Right lobe of liver (tissue), 6 donors: ENCODE measurements at regions not wholly inside any gene's neighbourhood (a gene's known extent, or its start where the extent isn't known, plus 50 kb on each side); places are given as distances from the start of the nearest gene placed in this dataset.
A peak's percentile ranks its signal among the peaks of the same experiment; 100 is the strongest.

Source experiments
- ATAC-seq, 4 donors: fragments of 200-7000 bp; cut with Tn5 transposase; one replicate each; pipeline ENCODE4 v1.9.1; 2020; ENCODE audit warnings: mild to moderate bottlenecking in 4 of 4, moderate library complexity in 4 of 4
- DNase-seq, 3 donors: peaks; one replicate each; pipeline ENCODE4 v3.0.0-alpha.2; 2020
- H3K27ac ChIP-seq, 3 donors: fragments of 200-600 bp; one replicate each; pipeline ENCODE4 v1.8.0; 2022
- H3K27me3 ChIP-seq, 2 donors: fragments of 200-600 bp; one replicate each; pipeline ENCODE4 v1.8.0; 2022
- H3K36me3 ChIP-seq, 4 donors: fragments of 200-600 bp; sonication (generic) in 1 of 4; one replicate each; pipeline versions ENCODE4 v1.5.1 to v1.8.0; 2017 to 2022; ENCODE audit warnings: control low read depth in 1 of 4
- H3K4me1 ChIP-seq, 4 donors: fragments of 200-600 bp; sonication (generic) in 1 of 4; one replicate each; pipeline versions ENCODE4 v1.5.1 to v1.8.0; 2017 to 2022; ENCODE audit warnings: control low read depth in 1 of 4
- H3K4me3 ChIP-seq, 3 donors: fragments of 200-600 bp; one replicate each; pipeline ENCODE4 v1.8.0; 2022
- H3K9me3 ChIP-seq, 4 donors: fragments of 200-600 bp; sonication (generic) in 1 of 4; one replicate each; pipeline versions ENCODE4 v1.5.1 to v1.8.0; 2017 to 2022; ENCODE audit warnings: control low read depth in 1 of 4
- POLR2A ChIP-seq: fragments of 450-650 bp; IDR thresholded peaks from one replicate; pipeline ENCODE4 v1.6.1; 2017; ENCODE audit warnings: antibody characterized with exemption, mild to moderate bottlenecking
- WGBS: methylation state at CpG from one replicate; pipeline ENCODE4 v1.1.6; 2018; ENCODE audit warnings: low coverage, low lambda C conversion rate; ENCODE audit not compliant: insufficient coverage; ENCODE audit errors: missing lambda C conversion rate; 5-methylcytosine and 5-hydroxymethylcytosine counted together
- intact Hi-C, 2 donors: fragments of 100-400 bp; cut with DNase I; formaldehyde crosslinking; loops; one replicate each; pipeline versions ENCODE4 v1.11.2 to v1.14.1; 2022
- TF ChIP-seq, protein P1 (sequence below), 4 donors: fragments of 200-600 bp in 3 of 4; fragments of 450-650 bp in 1 of 4; IDR thresholded peaks; one replicate each; pipeline versions ENCODE4 v1.5.1 to v1.8.0; 2016 to 2022; ENCODE audit warnings: antibody characterized with exemption in 4 of 4, mild to moderate bottlenecking in 2 of 4
- donor health status: DM: no; HTN: yes; CAD: no.
- donor health status: DM: no; HTN: no; CAD: no.
- donor health status: DM: no; HTN: no; CAD: no.
- donor health status: DM: no; HTN: yes; CAD: no.
- donor health status: DM: no; HTN: yes; CAD: no.

DNA sequence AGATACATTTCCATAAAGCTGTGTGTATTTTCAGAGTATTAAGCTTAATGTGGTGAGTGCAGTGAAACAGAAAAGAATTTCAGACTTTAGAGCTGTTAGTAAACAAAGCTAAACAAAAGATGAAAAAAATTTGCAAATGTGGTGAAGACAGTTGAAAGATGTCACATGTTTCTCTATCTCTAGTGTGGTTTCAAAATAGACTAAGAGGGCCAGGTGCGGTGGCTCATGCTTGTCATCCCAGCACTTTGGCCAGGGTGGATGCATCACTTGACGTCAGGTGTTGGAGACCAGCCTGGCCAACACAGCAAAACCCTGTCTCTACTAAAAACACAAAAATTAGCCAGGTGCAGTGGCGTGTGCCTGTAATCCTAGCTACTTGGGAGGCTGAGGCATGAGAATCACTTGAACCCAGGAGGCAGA, 466.0 kb upstream of the NR2F2 start:
- Histone ChIP-seq H3K4me1 (no peaks in the 10 kb centered on the region), H3K27me3 (no peaks in the 10 kb centered on the region), H3K9me3 (no peaks in the 10 kb centered on the region), H3K4me3 (no peak overlapping the region), H3K27ac (no peak overlapping the region), H3K36me3 (no peaks in the 10 kb centered on the region)
- 73% methylated on average over 3 of the region's 3 CpGs for WGBS
- TF ChIP-seq, protein P1, sequence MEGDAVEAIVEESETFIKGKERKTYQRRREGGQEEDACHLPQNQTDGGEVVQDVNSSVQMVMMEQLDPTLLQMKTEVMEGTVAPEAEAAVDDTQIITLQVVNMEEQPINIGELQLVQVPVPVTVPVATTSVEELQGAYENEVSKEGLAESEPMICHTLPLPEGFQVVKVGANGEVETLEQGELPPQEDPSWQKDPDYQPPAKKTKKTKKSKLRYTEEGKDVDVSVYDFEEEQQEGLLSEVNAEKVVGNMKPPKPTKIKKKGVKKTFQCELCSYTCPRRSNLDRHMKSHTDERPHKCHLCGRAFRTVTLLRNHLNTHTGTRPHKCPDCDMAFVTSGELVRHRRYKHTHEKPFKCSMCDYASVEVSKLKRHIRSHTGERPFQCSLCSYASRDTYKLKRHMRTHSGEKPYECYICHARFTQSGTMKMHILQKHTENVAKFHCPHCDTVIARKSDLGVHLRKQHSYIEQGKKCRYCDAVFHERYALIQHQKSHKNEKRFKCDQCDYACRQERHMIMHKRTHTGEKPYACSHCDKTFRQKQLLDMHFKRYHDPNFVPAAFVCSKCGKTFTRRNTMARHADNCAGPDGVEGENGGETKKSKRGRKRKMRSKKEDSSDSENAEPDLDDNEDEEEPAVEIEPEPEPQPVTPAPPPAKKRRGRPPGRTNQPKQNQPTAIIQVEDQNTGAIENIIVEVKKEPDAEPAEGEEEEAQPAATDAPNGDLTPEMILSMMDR (IDR thresholded peaks at IDR 0.05), result no peak
- TF ChIP-seq POLR2A, result no peak
- DNase-seq (no peak), ATAC-seq (no peak)
- intact Hi-C loops, result no loop called here

DNA sequence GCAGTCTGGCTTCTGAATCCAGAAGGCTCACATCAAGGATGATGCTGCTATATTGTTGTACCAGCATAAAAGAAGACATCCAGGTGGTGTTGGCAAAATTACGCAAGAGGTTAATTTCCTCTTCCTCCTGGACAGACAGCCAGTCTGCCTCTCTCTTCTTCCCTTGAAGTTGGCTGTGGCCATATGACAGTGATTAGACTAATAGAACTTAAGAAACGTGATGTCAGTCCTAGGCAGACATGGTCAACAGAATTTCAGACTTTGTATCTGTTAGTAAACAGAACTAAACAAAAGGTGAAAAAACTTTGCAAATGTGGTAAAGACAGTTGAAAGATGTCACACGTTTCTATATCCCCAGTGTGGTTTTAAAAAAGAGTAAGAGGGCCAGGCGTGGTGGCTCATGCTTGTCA, 465.2 kb upstream of the NR2F2 start:
- Histone ChIP-seq H3K9me3 (no peaks in the 10 kb centered on the region), H3K27me3 (no peaks in the 10 kb centered on the region), H3K4me1 (no peaks in the 10 kb centered on the region), H3K36me3 (no peaks in the 10 kb centered on the region), H3K27ac (no peak overlapping the region), H3K4me3 (no peak overlapping the region)
- ATAC-seq (no peak), DNase-seq (no peak)
- intact Hi-C loops, result no loop called here
- no peak for TF ChIP-seq POLR2A
- TF ChIP-seq, protein P1 (IDR thresholded peaks at IDR 0.05), result no peak
- WGBS, result 42% methylated on average over 4 of the region's 4 CpGs

DNA sequence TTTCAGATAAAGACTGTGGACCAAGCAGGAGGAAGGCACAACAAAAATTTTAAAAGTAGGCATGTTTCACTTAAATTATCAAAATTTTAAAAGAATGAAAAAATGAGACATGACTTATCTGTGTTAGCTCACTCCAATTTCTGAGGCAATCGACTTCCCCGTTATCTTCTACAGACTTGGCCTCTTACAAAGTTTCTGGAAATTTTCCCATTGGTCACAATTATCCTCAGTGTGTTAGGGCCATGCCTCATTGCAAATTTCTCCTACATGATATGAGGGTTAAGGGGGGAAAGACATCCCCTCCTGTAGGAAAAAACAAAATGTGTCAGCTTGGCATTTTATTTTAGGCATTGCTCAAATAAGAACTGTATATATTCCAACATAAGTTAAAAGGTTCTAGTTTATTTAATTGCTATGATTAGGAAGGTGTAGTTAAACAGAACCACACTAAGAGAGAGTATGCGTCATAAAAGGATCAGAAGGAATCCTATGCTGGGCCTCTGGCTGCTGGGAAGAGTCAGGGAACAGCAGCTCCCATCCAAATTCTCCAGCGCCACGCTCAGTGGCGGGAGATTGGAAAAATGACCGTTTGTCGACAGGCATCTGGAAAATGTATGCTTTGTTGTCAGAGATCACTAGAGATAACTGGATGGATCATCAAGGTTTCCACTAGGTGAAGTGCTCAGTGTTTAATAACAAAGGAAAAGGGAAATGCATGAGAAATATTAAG, 463.6 kb upstream of the NR2F2 start:
- Histone ChIP-seq H3K4me3 (no peak overlapping the region), H3K27me3 (no peaks in the 10 kb centered on the region), H3K4me1 (no peaks in the 10 kb centered on the region), H3K27ac (no peak overlapping the region), H3K36me3 (no peaks in the 10 kb centered on the region), H3K9me3 (no peaks in the 10 kb centered on the region)
- intact Hi-C loops, result no loop called here
- TF ChIP-seq, protein P1 (IDR thresholded peaks at IDR 0.05), result no peak
- no peak for TF ChIP-seq POLR2A
- WGBS, result 83% methylated on average over 8 of the region's 8 CpGs
- DNase-seq, result no peak
- no peak for ATAC-seq

DNA sequence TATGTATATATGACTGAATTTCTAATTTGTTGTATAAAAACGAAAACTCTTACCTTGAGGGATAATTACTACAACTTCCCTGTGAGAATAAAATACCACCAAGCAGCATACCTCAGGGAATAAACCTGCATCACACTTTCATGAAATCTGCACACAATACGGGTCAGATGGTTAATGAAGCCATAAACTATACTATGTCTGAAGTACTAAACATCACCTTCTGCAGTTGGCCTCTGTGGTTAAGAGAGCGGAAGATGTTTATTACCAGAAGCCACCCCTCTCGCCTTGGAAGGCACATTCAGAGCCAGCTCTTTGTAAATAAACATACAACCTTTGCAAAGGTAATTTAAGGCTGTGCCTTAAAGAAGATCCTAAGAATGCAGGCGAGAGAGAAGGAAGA, 462.1 kb upstream of the NR2F2 start:
- Histone ChIP-seq H3K4me1 (no peaks in the 10 kb centered on the region), H3K9me3 (no peaks in the 10 kb centered on the region), H3K36me3 (no peaks in the 10 kb centered on the region), H3K27me3 (no peaks in the 10 kb centered on the region), H3K27ac (no peak overlapping the region), H3K4me3 (no peak overlapping the region)
- ATAC-seq (peak in 1 of 4 donors; percentile 11), DNase-seq (no peak)
- no peak for TF ChIP-seq POLR2A
- TF ChIP-seq, protein P1 (IDR thresholded peaks at IDR 0.05), result no peak
- whole genome bisulfite sequencing, result 60% methylated on average over 5 of the region's 5 CpGs
- intact Hi-C loops, result no loop called here
